B cell (primary cell): ENCODE measurements at regions not wholly inside any gene's neighbourhood (a gene's known extent, or its start where the extent isn't known, plus 50 kb on each side); places are given as distances from the start of the nearest gene placed in this dataset.

ENCODE experiments used
- CTCF ChIP-seq: fragments of 200-600 bp; IDR thresholded peaks from one replicate; pipeline ENCODE4 v1.8.0; 2022; ENCODE audit warnings: antibody characterized with exemption, mild to moderate bottlenecking
- EZH2 ChIP-seq: IDR thresholded peaks from 2 replicates; pipeline ENCODE4 v1.6.1; 2012; ENCODE audit warnings: borderline replicate concordance, low read depth, mild to moderate bottlenecking, moderate library complexity, low read length; ENCODE audit not compliant: insufficient read depth, poor library complexity, severe bottlenecking

GRCh38 chr5:74562122-74562521 lies 78.4 kb downstream of the ENC1 start:
- TF ChIP-seq CTCF (no peak), EZH2 (no peak)
